Stimulated activated CD8-positive, alpha-beta memory T cell treated with anti-CD3 and anti-CD28 coated beads, Interleukin-15, amount 100 ng/mL, for 24 hours (primary cell): ENCODE measurements at regions not wholly inside any gene's neighbourhood (a gene's known extent, or its start where the extent isn't known, plus 50 kb on each side); places are given as distances from the start of the nearest gene placed in this dataset.

Experiments
- DNase-seq: peaks from one replicate; pipeline ENCODE4 v3.0.0-alpha.2; 2020; ENCODE audit warnings: low read depth

GRCh38 chr18:37716106-37716735 is 150.6 kb upstream of the CELF4 start:
- no peak for DNase-seq

- DNase-seq: no peak
Measured at GRCh38 chr18:37714691-37715090, 149.1 kb upstream of the CELF4 start.

- DNase-seq: no peak
Measured at GRCh38 chr18:37712776-37713175, 147.2 kb upstream of the CELF4 start.

GRCh38 chr18:37711766-37712505 is 146.3 kb upstream of the CELF4 start:
- DNase-seq: no peak

GRCh38 chr18:37710726-37711125 is 145.1 kb upstream of the CELF4 start:
- DNase-seq: no peak

GRCh38 chr18:37709740-37710139 is 144.1 kb upstream of the CELF4 start:
- DNase-seq: no peak

- DNase-seq: no peak
Measured at GRCh38 chr18:37705016-37705415, 139.4 kb upstream of the CELF4 start.

GRCh38 chr18:37702841-37703240 is 137.2 kb upstream of the CELF4 start:
- no peak for DNase-seq

GRCh38 chr18:37701967-37702366 is 136.4 kb upstream of the CELF4 start:
- DNase-seq: no peak

- DNase-seq: no peak
Measured at GRCh38 chr18:37698508-37699040, 133.0 kb upstream of the CELF4 start.

- no peak for DNase-seq
Measured at GRCh38 chr18:37694516-37694915, 128.9 kb upstream of the CELF4 start.

GRCh38 chr18:37691162-37691561 is 125.6 kb upstream of the CELF4 start:
- no peak for DNase-seq

- no peak for DNase-seq
Measured at GRCh38 chr18:37689841-37690240, 124.2 kb upstream of the CELF4 start.

- DNase-seq: no peak
Measured at GRCh38 chr18:37684590-37684989, 119.0 kb upstream of the CELF4 start.

- DNase-seq: no peak
Measured at GRCh38 chr18:37684183-37684582, 118.6 kb upstream of the CELF4 start.

- DNase-seq: no peak
Measured at GRCh38 chr18:37680911-37681310, 115.3 kb upstream of the CELF4 start.

- no peak for DNase-seq
Measured at GRCh38 chr18:37676276-37676675, 110.7 kb upstream of the CELF4 start.

- DNase-seq: no peak
Measured at GRCh38 chr18:37675699-37676098, 110.1 kb upstream of the CELF4 start.

- no peak for DNase-seq
Measured at GRCh38 chr18:37674570-37674969, 109.0 kb upstream of the CELF4 start.

GRCh38 chr18:37673671-37674070 is 108.1 kb upstream of the CELF4 start:
- no peak for DNase-seq

- DNase-seq: no peak
Measured at GRCh38 chr18:37672932-37673595, 107.5 kb upstream of the CELF4 start.

- no peak for DNase-seq
Measured at GRCh38 chr18:37672001-37672400, 106.4 kb upstream of the CELF4 start.

- DNase-seq: no peak
Measured at GRCh38 chr18:37671530-37671929, 105.9 kb upstream of the CELF4 start.
